ENCODE measurements at regions not wholly inside any gene's neighbourhood (a gene's known extent, or its start where the extent isn't known, plus 50 kb on each side); places are given as distances from the start of the nearest gene placed in this dataset.

- DNase-seq (ENCODE audit: low read depth), result no peak
Observed at GRCh38 chr20:16946097-16946496, 197.9 kb downstream of the OTOR start.

DNA sequence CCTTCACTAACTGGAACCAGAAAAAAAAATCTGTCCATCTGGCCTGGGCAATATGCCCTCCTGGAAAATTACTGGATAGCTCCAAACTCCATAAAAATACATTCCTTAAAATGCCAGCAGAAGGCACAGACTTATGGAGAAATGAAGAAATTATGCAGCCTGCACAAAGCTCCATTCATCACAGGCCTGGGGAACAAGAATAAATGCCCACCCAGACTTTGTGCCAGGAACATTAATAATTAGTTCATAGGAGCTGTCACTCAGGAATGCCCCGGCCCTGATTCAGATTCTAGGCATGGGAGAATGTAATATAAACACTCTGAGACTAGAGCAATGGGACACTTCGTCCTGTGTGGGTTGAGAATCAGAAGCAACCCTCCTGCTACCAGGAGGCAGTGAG is 199.3 kb downstream of the OTOR start:
- DNase-seq (ENCODE audit: low read depth), result peak; percentile 12

GRCh38 chr20:16951876-16952275 is 203.7 kb downstream of the OTOR start:
- DNase-seq (ENCODE audit: low read depth), result no peak

DNA sequence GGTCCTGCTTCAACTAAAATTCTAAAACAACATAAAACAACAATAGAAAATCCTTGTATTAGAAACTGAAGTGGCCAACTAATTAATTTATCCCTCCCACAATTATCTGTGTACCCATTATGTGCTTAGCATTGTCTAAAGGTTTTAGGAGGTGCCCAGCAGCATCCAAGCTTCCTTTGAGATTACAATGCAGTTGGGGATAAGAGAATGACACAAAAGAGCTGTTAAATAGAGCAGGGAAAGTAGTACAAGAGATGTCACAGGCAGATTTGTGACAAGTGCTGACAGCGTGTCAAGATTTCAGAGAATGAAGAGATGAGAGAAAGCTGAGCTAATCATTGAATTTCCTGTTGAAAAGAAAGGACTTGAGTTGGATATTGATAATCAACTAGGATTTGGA is 204.8 kb downstream of the OTOR start:
- DNase-seq (ENCODE audit: low read depth), result no peak

DNA sequence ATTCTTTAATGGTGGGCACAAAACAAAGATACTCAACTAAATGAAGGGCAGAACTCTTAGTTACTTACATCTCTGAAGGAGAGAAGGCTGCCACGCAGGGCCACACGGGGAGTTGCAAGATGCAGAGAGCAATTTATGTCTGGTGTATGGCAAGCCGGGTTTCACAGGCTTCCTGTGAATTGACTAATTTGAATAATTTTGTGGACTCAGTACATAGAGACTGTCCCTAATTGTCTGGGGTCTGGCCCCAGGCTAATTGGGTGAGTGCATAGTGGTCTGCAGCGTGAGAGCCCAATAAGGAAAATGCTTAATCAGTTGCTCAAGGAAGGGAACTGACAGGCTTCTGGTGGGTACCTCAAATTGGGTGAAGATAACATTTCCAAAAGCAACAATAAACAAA is 205.7 kb downstream of the OTOR start:
- DNase-seq (ENCODE audit: low read depth), result no peak

DNA sequence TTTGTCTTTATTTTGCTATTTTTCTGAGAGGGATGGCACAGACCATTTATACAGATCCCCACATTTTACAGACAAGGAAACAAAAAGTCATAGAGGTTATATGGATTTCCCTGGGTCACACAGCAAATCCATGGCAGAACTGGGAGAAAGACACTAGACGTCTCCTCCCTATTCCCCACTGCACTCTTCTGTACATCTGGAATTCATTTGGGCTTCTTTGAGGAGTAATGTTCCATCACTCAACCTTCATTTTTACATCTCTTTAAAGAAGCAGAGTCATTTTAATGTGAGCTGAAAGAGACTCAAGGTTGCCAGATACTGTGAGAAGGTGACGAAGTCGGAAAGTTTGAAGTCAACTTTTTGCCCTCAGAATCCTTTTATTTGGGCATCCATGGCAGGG is 207.3 kb downstream of the OTOR start:
- no peak for DNase-seq (ENCODE audit: low read depth)

DNA sequence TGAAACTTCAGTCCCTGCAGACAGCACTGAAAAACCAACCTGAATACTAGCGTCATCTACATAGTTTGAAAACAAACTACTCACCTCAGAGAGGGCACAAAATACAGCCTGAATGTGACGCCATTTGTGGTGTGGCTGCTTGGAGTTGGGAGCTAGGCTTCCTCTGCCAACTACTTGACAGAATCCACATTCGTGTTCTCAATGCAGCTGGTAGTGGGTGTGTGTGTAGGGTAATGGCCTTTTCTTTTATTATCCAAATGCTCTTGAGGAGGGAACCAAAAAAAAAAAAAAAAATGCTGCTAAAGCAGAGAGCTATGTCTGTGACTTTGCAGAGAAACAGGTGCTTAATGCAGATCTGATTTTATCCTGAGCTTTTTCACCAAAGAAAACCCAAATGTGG is 207.8 kb downstream of the OTOR start:
- DNase-seq (ENCODE audit: low read depth), result no peak

- DNase-seq (ENCODE audit: low read depth), result no peak
Observed at GRCh38 chr20:16965401-16965800, 217.2 kb downstream of the OTOR start.

DNA sequence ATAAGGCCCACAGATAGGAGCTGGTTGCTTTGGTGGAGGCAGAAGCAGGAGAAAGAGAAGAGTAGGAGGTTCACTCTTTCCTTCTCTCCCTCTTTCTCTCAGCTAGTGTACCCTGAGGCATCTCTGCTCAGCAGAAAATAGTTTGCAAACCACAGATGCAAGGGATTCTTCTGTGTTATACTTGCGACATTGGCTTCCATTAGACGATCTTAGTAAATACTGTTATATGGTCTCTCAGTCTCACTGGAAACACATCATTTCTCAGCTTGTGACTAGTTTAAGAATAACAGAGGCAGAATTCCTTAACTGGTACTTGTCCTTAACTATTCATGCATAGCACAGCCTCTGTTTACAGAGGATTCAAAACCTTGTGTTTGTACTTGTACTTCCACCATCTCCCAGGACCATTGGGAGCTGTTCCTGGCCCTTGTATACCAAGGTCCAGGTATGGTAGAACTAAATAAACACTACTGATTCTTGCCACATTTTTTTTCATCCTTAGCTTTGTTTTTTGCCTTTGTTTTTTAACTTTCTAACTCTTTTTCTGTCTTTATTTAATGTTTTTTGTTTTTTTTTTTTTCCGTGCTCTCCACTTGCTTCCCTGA is 218.2 kb downstream of the OTOR start:
- no peak for DNase-seq (ENCODE audit: low read depth)

DNA sequence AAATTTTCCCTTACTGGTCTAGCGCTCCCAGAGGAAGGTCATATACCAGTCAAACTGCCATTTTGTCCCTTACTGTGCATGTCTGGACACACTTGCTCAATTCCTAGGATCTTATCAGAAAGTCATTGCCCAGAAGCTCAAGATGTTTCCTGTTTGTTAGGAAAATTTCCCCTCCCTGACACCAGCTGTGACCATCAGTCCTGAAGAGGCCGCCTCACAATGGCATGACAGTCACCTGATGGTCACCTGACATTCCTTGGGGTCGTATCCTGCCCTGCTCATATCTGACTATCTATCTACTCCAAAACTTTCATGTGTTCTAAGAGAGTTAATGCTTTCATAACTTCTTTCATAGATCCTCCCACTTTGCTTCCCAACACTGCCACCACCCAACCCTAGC is 219.9 kb downstream of the OTOR start:
- DNase-seq (ENCODE audit: low read depth), result no peak

- DNase-seq (ENCODE audit: low read depth), result no peak
Observed at GRCh38 chr20:16970776-16971175, 222.6 kb downstream of the OTOR start.

- DNase-seq (ENCODE audit: low read depth), result no peak
Observed at GRCh38 chr20:16974080-16974854, 226.1 kb downstream of the OTOR start.

DNA sequence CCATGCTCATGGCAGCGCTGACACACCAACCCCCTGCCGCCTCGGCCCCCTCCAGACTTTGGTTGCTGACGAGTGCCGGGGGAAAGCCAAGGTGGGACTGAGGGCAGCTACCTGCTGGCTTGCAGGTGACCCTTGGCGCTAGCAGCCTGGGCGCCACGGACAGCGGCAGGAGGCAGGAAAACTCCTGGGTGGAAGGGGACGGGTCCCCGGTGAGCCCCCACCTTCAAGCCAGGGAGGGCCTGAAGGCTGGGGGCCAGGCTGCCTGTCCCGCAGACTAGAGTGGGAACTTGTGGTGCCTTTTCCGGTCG is 226.7 kb downstream of the OTOR start:
- no peak for DNase-seq (ENCODE audit: low read depth)

GRCh38 chr20:16975682-16976081 is 227.5 kb downstream of the OTOR start:
- no peak for DNase-seq (ENCODE audit: low read depth)

- no peak for DNase-seq (ENCODE audit: low read depth)
Observed at GRCh38 chr20:16978497-16978896, 230.3 kb downstream of the OTOR start.

GRCh38 chr20:16982091-16982726 is 234.1 kb downstream of the OTOR start:
- DNase-seq (ENCODE audit: low read depth), result no peak

- DNase-seq (ENCODE audit: low read depth), result no peak
Observed at GRCh38 chr20:16984481-16984880, 236.3 kb downstream of the OTOR start.

- no peak for DNase-seq (ENCODE audit: low read depth)
Observed at GRCh38 chr20:17003170-17003870, 223.5 kb upstream of the PCSK2 start.

DNA sequence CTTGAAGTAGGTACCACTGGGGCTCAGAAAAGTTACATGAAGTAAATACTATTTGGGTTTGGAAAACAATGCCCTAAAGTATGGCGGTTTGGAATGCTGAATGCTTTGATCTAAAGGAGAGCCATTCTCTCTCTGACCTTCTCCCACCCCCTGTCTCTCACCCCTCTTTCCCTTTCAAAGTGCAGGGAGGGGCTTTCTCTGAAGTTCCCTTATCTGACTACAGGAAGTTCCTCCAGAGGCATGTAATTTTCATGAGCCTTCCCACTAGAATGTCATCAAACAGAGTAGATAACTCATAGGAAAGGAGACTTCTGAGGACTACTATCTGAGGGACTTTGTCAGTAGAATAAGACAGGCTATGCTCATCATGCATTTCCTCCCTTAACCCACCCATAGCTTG is 216.7 kb upstream of the PCSK2 start:
- no peak for DNase-seq (ENCODE audit: low read depth)

GRCh38 chr20:17012546-17013226 is 214.2 kb upstream of the PCSK2 start:
- no peak for DNase-seq (ENCODE audit: low read depth)

GRCh38 chr20:17014217-17014616 is 212.6 kb upstream of the PCSK2 start:
- no peak for DNase-seq (ENCODE audit: low read depth)

DNA sequence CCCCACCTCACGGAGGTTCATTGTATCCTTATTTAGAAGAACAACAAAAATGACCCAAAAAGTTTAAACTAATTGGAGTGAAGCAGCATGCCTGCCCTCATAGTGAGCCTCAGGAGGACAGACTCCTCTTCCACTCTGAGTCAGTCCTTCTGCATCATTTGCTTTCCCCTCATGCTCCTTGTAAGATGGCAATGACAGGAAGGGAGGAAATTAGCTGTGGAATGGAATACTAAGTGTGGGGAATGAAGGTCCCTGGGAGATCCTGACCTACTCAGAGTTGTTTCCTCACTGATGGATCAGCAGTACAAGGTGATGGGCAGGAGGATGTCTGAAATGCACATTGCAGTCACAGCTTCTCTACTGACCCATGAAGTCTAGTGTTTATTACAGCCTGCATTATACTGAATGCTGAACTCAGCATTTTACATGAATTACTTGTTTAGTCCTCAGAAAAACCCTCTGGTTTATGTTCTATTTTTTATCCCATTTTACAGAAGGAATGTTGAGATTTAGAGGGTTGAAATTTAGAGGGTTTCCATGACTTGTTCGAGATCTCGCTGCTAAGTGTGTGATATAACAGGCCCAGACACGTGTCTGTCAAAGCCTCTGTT is 212.0 kb upstream of the PCSK2 start:
- no peak for DNase-seq (ENCODE audit: low read depth)
